ENCODE measurements at regions not wholly inside any gene's neighbourhood (a gene's known extent, or its start where the extent isn't known, plus 50 kb on each side); places are given as distances from the start of the nearest gene placed in this dataset.

DNA sequence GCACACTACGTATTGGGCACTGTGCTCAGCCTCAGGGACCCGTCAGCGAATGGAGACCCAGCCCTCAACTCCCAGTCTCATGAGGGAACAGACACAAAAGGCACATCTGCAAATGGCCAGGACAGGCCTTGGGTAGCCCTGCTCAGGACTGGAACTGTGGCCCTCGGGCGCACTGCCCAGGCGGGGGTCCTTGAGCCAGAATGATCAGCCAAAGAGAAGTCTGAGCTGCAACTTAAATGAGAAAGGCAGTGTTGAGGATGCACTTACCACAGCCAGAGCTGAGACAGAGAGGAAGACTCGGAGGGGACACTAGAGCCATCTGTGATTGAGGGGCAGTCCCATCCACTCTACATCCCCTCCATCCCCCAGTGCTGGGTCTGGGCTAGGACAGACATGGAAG is 117.3 kb downstream of the C16orf95 start:
- no peak for DNase-seq (ENCODE audit: low read depth in 1 of 2, low spot score in 1 of 2)
- TF ChIP-seq CHD4 (IDR thresholded peaks at IDR 0.05; ENCODE audit: borderline replicate concordance) (no peak), MAFK (IDR thresholded peaks at IDR 0.05; ENCODE audit: partially characterized antibody) (no peak), HOXA7 (CRISPR knock-in tag; IDR thresholded peaks at IDR 0.05) (no peak), RNF2 (IDR thresholded peaks at IDR 0.05; ENCODE audit: borderline replicate concordance, low read depth) (no peak), PHF8 (IDR thresholded peaks at IDR 0.05; ENCODE audit: borderline replicate concordance, low read depth) (no peak), RAD21 (conservative IDR thresholded peaks at IDR 0.05 in 1 of 2, IDR thresholded peaks at IDR 0.05 in 1 of 2) (no peak), CBX2 (IDR thresholded peaks at IDR 0.05; ENCODE audit: borderline replicate concordance, low read depth) (no peak), EHMT2 (IDR thresholded peaks at IDR 0.05; ENCODE audit: low read depth) (no peak), MYC (IDR thresholded peaks at IDR 0.05; ENCODE audit: borderline replicate concordance, low read length) (no peak)
- TF ChIP-seq, protein P1, sequence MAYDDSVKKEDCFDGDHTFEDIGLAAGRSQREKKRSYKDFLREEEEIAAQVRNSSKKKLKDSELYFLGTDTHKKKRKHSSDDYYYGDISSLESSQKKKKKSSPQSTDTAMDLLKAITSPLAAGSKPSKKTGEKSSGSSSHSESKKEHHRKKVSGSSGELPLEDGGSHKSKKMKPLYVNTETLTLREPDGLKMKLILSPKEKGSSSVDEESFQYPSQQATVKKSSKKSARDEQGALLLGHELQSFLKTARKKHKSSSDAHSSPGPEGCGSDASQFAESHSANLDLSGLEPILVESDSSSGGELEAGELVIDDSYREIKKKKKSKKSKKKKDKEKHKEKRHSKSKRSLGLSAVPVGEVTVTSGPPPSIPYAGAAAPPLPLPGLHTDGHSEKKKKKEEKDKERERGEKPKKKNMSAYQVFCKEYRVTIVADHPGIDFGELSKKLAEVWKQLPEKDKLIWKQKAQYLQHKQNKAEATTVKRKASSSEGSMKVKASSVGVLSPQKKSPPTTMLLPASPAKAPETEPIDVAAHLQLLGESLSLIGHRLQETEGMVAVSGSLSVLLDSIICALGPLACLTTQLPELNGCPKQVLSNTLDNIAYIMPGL (CRISPR knock-in tag; IDR thresholded peaks at IDR 0.05; ENCODE audit: borderline replicate concordance), result no peak
- WGBS (ENCODE audit: missing lambda C conversion rate), result 82% methylated on average over 7 of the region's 7 CpGs
- Histone ChIP-seq H3K4me1 (peaks cover 7% of the 10 kb centered on the region; the same call in 1 of the 3 replicates), H3K9me3 (no peaks in the 10 kb centered on the region), H3K4me2 (no peak overlapping the region), H3K4me3 (no peak overlapping the region), H3K27ac (no peak overlapping the region)
- FAIRE-seq, result no peak
- CTCF ChIA-PET, result interaction anchor here (1.3 to 4.5 kb wide), 3 partner anchors 10 to 79 kb away, joined by 3 to 73 read pairs (median 5); no protein-coding TSS in a partner anchor
- POLR2A ChIA-PET, result no interaction called here
- no peak for ATAC-seq

DNA sequence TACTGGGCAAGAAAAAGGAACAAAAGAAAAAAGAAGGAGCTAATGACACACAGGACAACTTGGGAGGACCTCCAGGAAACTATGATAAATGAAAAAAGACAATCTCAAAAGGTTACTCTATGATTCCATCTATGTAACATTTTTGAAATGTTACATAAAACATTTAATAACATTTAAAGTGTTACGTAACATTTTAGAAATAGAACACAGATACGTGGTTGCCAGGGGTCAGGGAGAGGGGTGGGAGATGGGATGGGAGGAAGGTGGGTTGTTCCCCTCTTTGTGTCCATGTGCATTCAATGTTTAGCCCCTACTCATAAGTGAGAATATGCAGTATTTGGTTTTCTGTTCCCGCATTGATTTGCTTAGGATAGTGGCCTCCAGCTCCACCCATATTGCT is 116.6 kb downstream of the C16orf95 start:
- CTCF ChIA-PET, result interaction anchor here (1.3 to 4.5 kb wide), 6 partner anchors 7 to 636 kb away, joined by 3 to 73 read pairs (median 8); no protein-coding TSS in a partner anchor
- Histone ChIP-seq H3K4me1 (peaks cover 8% of the 10 kb centered on the region; the same call in 1 of the 3 replicates), H3K4me2 (no peak overlapping the region), H3K9me3 (no peaks in the 10 kb centered on the region), H3K4me3 (no peak overlapping the region), H3K27ac (no peak overlapping the region)
- DNase-seq (ENCODE audit: low read depth in 1 of 2, low spot score in 1 of 2) (no peak), ATAC-seq (no peak), FAIRE-seq (no peak)
- 72% methylated on average over 3 of the region's 3 CpGs for WGBS (ENCODE audit: missing lambda C conversion rate)
- POLR2A ChIA-PET, result no interaction called here
- TF ChIP-seq FOSL2 (IDR thresholded peaks at IDR 0.05), result no peak
- TF ChIP-seq FOSL2 (CRISPR knock-in tag; IDR thresholded peaks at IDR 0.05), result no peak
- no peak for TF ChIP-seq CEBPB (IDR thresholded peaks at IDR 0.05)
- TF ChIP-seq CBX2 (IDR thresholded peaks at IDR 0.05; ENCODE audit: borderline replicate concordance, low read depth), result no peak

DNA sequence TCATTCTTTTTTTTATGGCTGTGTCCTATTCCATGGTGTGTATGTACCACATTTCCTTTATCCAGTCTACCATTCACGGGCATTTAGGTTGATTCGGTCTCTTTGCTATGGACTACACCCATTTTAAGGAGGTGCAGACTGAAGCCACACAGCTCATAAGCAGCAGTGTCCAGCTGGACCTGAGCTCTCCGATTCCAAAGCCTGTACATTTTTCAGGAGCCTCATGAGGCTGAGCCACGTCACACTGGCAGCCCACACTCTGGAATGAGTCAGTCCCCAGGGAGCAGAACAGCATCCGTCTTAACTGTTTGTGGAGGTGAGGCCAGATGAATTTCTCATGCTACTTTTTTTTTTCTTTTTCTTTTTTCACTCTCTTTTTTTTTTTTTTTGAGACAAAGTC is 116.1 kb downstream of the C16orf95 start:
- no peak overlapping the region for H3K4me3 ChIP-seq
- peak in 1 of 2 experiments; percentile 56 for DNase-seq (ENCODE audit: low read depth in 1 of 2, low spot score in 1 of 2)
- peaks cover 12% of the 10 kb centered on the region for H3K4me1 ChIP-seq
- ATAC-seq, result peak; percentile 49 to 60; a peak in 3 of 6 replicates
- ChIA-PET POLR2A (no interaction called here), CTCF (interaction anchor here (1.3 to 4.5 kb wide), 6 partner anchors 8 to 637 kb away, joined by 3 to 73 read pairs (median 8); no protein-coding TSS in a partner anchor)
- H3K27ac ChIP-seq, result no peak overlapping the region
- FAIRE-seq, result no peak
- H3K9me3 ChIP-seq, result no peaks in the 10 kb centered on the region
- WGBS (ENCODE audit: missing lambda C conversion rate), result 25% methylated on average over 5 of the region's 5 CpGs
- no peak overlapping the region for H3K4me2 ChIP-seq
- TF ChIP-seq KDM1A (IDR thresholded peaks at IDR 0.05; ENCODE audit: low read depth), result no peak
- TF ChIP-seq MYC (IDR thresholded peaks at IDR 0.05; ENCODE audit: borderline replicate concordance, low read length), result no peak
- TF ChIP-seq, protein P2, sequence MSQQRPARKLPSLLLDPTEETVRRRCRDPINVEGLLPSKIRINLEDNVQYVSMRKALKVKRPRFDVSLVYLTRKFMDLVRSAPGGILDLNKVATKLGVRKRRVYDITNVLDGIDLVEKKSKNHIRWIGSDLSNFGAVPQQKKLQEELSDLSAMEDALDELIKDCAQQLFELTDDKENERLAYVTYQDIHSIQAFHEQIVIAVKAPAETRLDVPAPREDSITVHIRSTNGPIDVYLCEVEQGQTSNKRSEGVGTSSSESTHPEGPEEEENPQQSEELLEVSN (IDR thresholded peaks at IDR 0.05; ENCODE audit: borderline replicate concordance, low read depth), result no peak
- TF ChIP-seq CEBPB (IDR thresholded peaks at IDR 0.05), result no peak
- no peak for TF ChIP-seq NR3C1 (IDR thresholded peaks at IDR 0.05)

DNA sequence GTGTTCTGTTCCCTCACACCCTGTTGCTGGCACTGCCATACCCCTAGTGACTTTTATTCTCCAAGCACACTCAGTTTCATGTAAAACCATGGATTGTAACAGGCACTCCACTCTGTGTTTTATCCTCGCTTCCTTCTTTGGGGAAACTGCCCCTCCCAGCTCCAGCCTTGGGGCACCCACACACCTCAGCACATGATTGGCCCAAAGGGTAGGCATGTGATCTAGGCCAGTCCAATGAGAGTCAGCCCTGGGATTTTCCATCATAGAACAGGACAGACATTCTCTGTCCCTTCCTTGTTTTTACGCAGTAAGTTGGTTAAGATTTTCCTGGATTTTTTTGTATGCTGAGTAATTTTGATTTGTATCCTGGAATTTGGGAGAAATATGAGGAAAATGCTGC is 115.4 kb downstream of the C16orf95 start:
- Histone ChIP-seq H3K27ac (peak overlapping the region in 1 of 2 experiments; percentile 41; a peak in 2 of 6 replicates), H3K9me3 (no peaks in the 10 kb centered on the region), H3K4me2 (no peak overlapping the region), H3K4me3 (no peak overlapping the region), H3K4me1 (peaks cover 17% of the 10 kb centered on the region)
- ATAC-seq (no peak), FAIRE-seq (no peak), DNase-seq (ENCODE audit: low read depth in 1 of 2, low spot score in 1 of 2) (no peak)
- WGBS (ENCODE audit: missing lambda C conversion rate), result 96% methylated on average over 2 of the region's 2 CpGs
- CTCF ChIA-PET, result interaction anchor here (0.6 to 4.5 kb wide), 11 partner anchors 8 to 638 kb away, joined by 3 to 73 read pairs (median 9); no protein-coding TSS in a partner anchor
- POLR2A ChIA-PET, result no interaction called here
- TF ChIP-seq, protein P3, sequence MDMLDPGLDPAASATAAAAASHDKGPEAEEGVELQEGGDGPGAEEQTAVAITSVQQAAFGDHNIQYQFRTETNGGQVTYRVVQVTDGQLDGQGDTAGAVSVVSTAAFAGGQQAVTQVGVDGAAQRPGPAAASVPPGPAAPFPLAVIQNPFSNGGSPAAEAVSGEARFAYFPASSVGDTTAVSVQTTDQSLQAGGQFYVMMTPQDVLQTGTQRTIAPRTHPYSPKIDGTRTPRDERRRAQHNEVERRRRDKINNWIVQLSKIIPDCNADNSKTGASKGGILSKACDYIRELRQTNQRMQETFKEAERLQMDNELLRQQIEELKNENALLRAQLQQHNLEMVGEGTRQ (IDR thresholded peaks at IDR 0.05), result peak; percentile 17; the same call in 1 of the 2 replicates
- TF ChIP-seq EHF (CRISPR knock-in tag; IDR thresholded peaks at IDR 0.05) (no peak), HOXA7 (CRISPR knock-in tag; IDR thresholded peaks at IDR 0.05) (no peak)

Data from A549 (cell line).